ENCODE measurements at regions not wholly inside any gene's neighbourhood (a gene's known extent, or its start where the extent isn't known, plus 50 kb on each side); places are given as distances from the start of the nearest gene placed in this dataset.

- H3K9ac ChIP-seq (ENCODE audit: insufficient read depth, low read length, poor library complexity, severe bottlenecking) = no peak overlapping the region
- H3K27me3 ChIP-seq (ENCODE audit: control insufficient read depth in 2 of 2, insufficient read depth in 2 of 2, low read length in 2 of 2) = no peaks in the 10 kb centered on the region
- no peaks in the 10 kb centered on the region for H4K20me1 ChIP-seq (ENCODE audit: insufficient read depth, low read length)
- no peak overlapping the region for H3K4me3 ChIP-seq (replicated peaks in 1 of 3; ENCODE audit: low read depth in 2 of 3, low read length in 3 of 3)
- H2AFZ ChIP-seq (ENCODE audit: insufficient read depth, low read depth, low read length, poor library complexity, severe bottlenecking) = no peak overlapping the region
- H3K4me1 ChIP-seq (ENCODE audit: control insufficient read depth in 1 of 2, insufficient read depth in 2 of 2, low read length in 2 of 2) = peaks cover 4 to 12% of the 10 kb centered on the region in 2 donors
- DNase-seq = no peak
- WGBS (ENCODE audit: insufficient coverage) = 100% methylated on average over 1 of the region's 2 CpGs
- H3K27ac ChIP-seq (ENCODE audit: low read depth in 1 of 2, low read length in 2 of 2) = no peak overlapping the region
- H3K4me1 Mint-ChIP-seq = peaks cover 16% of the 10 kb centered on the region
- H3K9me3 Mint-ChIP-seq = peaks cover 0 to 4% (median 0%) of the 10 kb centered on the region in 7 donors
- no peaks in the 10 kb centered on the region for H3K36me3 Mint-ChIP-seq
- no peaks in the 10 kb centered on the region for H3K79me2 ChIP-seq (ENCODE audit: insufficient read depth, low read length)
- intact Hi-C loops (cut with micrococcal nuclease) = no loop called here
- H3K4me3 Mint-ChIP-seq = no peak overlapping the region
- no peaks in the 10 kb centered on the region for H3K27me3 Mint-ChIP-seq (ENCODE audit: low read depth in 3 of 3)
- no peaks in the 10 kb centered on the region for H3K9me3 ChIP-seq (replicated peaks in 1 of 2; ENCODE audit: control insufficient read depth in 1 of 2, insufficient read depth in 1 of 2, low read length in 2 of 2)
- no peak overlapping the region for H3K4me2 ChIP-seq (replicated peaks; ENCODE audit: extremely low read depth, low read length, poor library complexity, severe bottlenecking)
- no peak for TF ChIP-seq CTCF (IDR thresholded peaks at IDR 0.05)
- no peak overlapping the region for H3K27ac Mint-ChIP-seq
- H3K36me3 ChIP-seq (replicated peaks in 1 of 2; ENCODE audit: control insufficient read depth in 1 of 2, insufficient read depth in 2 of 2, low read length in 2 of 2) = no peaks in the 10 kb centered on the region
Observed at GRCh38 chr5:120086081-120086480, 378.0 kb upstream of the PRR16 start.

- H3K36me3 ChIP-seq (replicated peaks in 1 of 2; ENCODE audit: control insufficient read depth in 1 of 2, insufficient read depth in 2 of 2, low read length in 2 of 2) = no peaks in the 10 kb centered on the region
- Mint-ChIP-seq H3K27me3 (ENCODE audit: low read depth in 3 of 3) (no peaks in the 10 kb centered on the region), H3K9me3 (peaks cover 0 to 4% (median 0%) of the 10 kb centered on the region in 7 donors), H3K36me3 (no peaks in the 10 kb centered on the region), H3K4me1 (peaks cover 24% of the 10 kb centered on the region), H3K27ac (peak overlapping the region in 1 of 7 donors; percentile 14), H3K4me3 (peak overlapping the region in 1 of 2 donors; percentile 67)
- no peaks in the 10 kb centered on the region for H4K20me1 ChIP-seq (ENCODE audit: insufficient read depth, low read length)
- no peak for TF ChIP-seq CTCF (IDR thresholded peaks at IDR 0.05)
- H3K4me3 ChIP-seq (replicated peaks in 1 of 3; ENCODE audit: low read depth in 2 of 3, low read length in 3 of 3) = no peak overlapping the region
- H3K27ac ChIP-seq (ENCODE audit: low read depth in 1 of 2, low read length in 2 of 2) = no peak overlapping the region
- no peaks in the 10 kb centered on the region for H3K9me3 ChIP-seq (replicated peaks in 1 of 2; ENCODE audit: control insufficient read depth in 1 of 2, insufficient read depth in 1 of 2, low read length in 2 of 2)
- H3K79me2 ChIP-seq (ENCODE audit: insufficient read depth, low read length) = no peaks in the 10 kb centered on the region
- H3K4me1 ChIP-seq (ENCODE audit: control insufficient read depth in 1 of 2, insufficient read depth in 2 of 2, low read length in 2 of 2) = peaks cover 10 to 18% of the 10 kb centered on the region in 2 donors
- H3K9ac ChIP-seq (ENCODE audit: insufficient read depth, low read length, poor library complexity, severe bottlenecking) = no peak overlapping the region
- H2AFZ ChIP-seq (ENCODE audit: insufficient read depth, low read depth, low read length, poor library complexity, severe bottlenecking) = no peak overlapping the region
- no peak for DNase-seq
- H3K4me2 ChIP-seq (replicated peaks; ENCODE audit: extremely low read depth, low read length, poor library complexity, severe bottlenecking) = no peak overlapping the region
- no peaks in the 10 kb centered on the region for H3K27me3 ChIP-seq (ENCODE audit: control insufficient read depth in 2 of 2, insufficient read depth in 2 of 2, low read length in 2 of 2)
- WGBS (ENCODE audit: insufficient coverage) = no CpG with 5 or more reads among the region's 2 CpGs
- intact Hi-C loops (cut with micrococcal nuclease) = no loop called here
Observed at GRCh38 chr5:120088412-120088811, 375.7 kb upstream of the PRR16 start.
